ENCODE measurements at regions not wholly inside any gene's neighbourhood (a gene's known extent, or its start where the extent isn't known, plus 50 kb on each side); places are given as distances from the start of the nearest gene placed in this dataset.

DNA sequence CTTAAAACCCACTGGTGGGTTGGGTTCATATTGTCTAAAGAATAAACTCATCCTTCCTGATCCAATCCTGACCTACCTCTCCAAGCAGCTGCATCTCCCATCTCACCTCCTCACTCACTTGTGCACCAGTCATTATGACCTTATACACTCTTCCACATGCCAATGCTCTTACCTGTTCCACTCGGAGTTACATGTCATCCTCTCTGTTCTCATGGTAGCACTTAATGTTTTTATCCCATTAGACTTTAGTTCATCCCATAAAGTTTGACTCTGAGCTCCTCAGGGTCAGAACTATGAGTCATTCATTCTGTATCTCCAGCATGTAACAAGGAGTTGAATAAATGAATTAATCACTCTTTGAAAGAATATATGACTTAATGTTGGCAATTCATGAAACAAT is 330.2 kb downstream of the KLF12 start:
- ChIA-PET POLR2A (interaction anchor here (0.6 kb wide), 1 partner anchor 142 kb away, joined by 3 read pairs; no protein-coding TSS in a partner anchor), CTCF (interaction anchor here (1.0 kb wide), 1 partner anchor 11 kb away, joined by 3 read pairs; no protein-coding TSS in a partner anchor)
- TF ChIP-seq, protein P1, sequence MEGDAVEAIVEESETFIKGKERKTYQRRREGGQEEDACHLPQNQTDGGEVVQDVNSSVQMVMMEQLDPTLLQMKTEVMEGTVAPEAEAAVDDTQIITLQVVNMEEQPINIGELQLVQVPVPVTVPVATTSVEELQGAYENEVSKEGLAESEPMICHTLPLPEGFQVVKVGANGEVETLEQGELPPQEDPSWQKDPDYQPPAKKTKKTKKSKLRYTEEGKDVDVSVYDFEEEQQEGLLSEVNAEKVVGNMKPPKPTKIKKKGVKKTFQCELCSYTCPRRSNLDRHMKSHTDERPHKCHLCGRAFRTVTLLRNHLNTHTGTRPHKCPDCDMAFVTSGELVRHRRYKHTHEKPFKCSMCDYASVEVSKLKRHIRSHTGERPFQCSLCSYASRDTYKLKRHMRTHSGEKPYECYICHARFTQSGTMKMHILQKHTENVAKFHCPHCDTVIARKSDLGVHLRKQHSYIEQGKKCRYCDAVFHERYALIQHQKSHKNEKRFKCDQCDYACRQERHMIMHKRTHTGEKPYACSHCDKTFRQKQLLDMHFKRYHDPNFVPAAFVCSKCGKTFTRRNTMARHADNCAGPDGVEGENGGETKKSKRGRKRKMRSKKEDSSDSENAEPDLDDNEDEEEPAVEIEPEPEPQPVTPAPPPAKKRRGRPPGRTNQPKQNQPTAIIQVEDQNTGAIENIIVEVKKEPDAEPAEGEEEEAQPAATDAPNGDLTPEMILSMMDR (IDR thresholded peaks at IDR 0.05; ENCODE audit: insufficient read depth, low read depth, low read length): no peak
- DNase-seq (ENCODE audit: low read depth): peak; percentile 35
- Histone ChIP-seq H3K4me3 (ENCODE audit: low read depth, low read length) (no peak overlapping the region), H3K27me3 (ENCODE audit: control insufficient read depth, insufficient read depth, low read length) (no peaks in the 10 kb centered on the region), H3K36me3 (ENCODE audit: control insufficient read depth, insufficient read depth, low read length) (no peaks in the 10 kb centered on the region)

GRCh38 chr13:73800011-73800410 is 334.2 kb downstream of the KLF12 start:
- CTCF ChIA-PET: interaction anchor here (1.1 kb wide), 1 partner anchor 26 kb away, joined by 3 read pairs; no protein-coding TSS in a partner anchor
- no peak for DNase-seq (ENCODE audit: low read depth)

GRCh38 chr13:73794755-73795154 is 339.4 kb downstream of the KLF12 start:
- ChIA-PET POLR2A (no interaction called here), CTCF (no interaction called here)
- TF ChIP-seq, protein P1 (IDR thresholded peaks at IDR 0.05; ENCODE audit: insufficient read depth, low read depth, low read length): no peak
- no peaks in the 10 kb centered on the region for H3K36me3 ChIP-seq (ENCODE audit: control insufficient read depth, insufficient read depth, low read length)
- H3K4me3 ChIP-seq (ENCODE audit: low read depth, low read length): no peak overlapping the region
- no peaks in the 10 kb centered on the region for H3K27me3 ChIP-seq (ENCODE audit: control insufficient read depth, insufficient read depth, low read length)
- DNase-seq (ENCODE audit: low read depth): no peak

More at GRCh38 chr13:73800011-73800410, 334.2 kb downstream of the KLF12 start:
- Histone ChIP-seq H3K36me3 (ENCODE audit: control insufficient read depth, insufficient read depth, low read length) (no peaks in the 10 kb centered on the region), H3K4me3 (ENCODE audit: low read depth, low read length) (no peak overlapping the region), H3K27me3 (ENCODE audit: control insufficient read depth, insufficient read depth, low read length) (no peaks in the 10 kb centered on the region)
- POLR2A ChIA-PET: no interaction called here
- TF ChIP-seq, protein P1 (IDR thresholded peaks at IDR 0.05; ENCODE audit: insufficient read depth, low read depth, low read length): no peak

- CTCF ChIA-PET: no interaction called here
- TF ChIP-seq, protein P1 (IDR thresholded peaks at IDR 0.05; ENCODE audit: insufficient read depth, low read depth, low read length): no peak
- Histone ChIP-seq H3K27me3 (ENCODE audit: control insufficient read depth, insufficient read depth, low read length) (no peaks in the 10 kb centered on the region), H3K4me3 (ENCODE audit: low read depth, low read length) (no peak overlapping the region), H3K36me3 (ENCODE audit: control insufficient read depth, insufficient read depth, low read length) (no peaks in the 10 kb centered on the region)
- POLR2A ChIA-PET: no interaction called here
- no peak for DNase-seq (ENCODE audit: low read depth)
Observed at GRCh38 chr13:73793361-73793760, 340.8 kb downstream of the KLF12 start.

- Histone ChIP-seq H3K4me3 (ENCODE audit: low read depth, low read length) (no peak overlapping the region), H3K27me3 (ENCODE audit: control insufficient read depth, insufficient read depth, low read length) (no peaks in the 10 kb centered on the region), H3K36me3 (ENCODE audit: control insufficient read depth, insufficient read depth, low read length) (no peaks in the 10 kb centered on the region)
- TF ChIP-seq, protein P1 (IDR thresholded peaks at IDR 0.05; ENCODE audit: insufficient read depth, low read depth, low read length): no peak
- ChIA-PET CTCF (no interaction called here), POLR2A (no interaction called here)
- no peak for DNase-seq (ENCODE audit: low read depth)
Observed at GRCh38 chr13:73792796-73793195, 341.4 kb downstream of the KLF12 start.
